ENCODE measurements at regions not wholly inside any gene's neighbourhood (a gene's known extent, or its start where the extent isn't known, plus 50 kb on each side); places are given as distances from the start of the nearest gene placed in this dataset.
"Not testable (repeated sequence)": the region's sequence is repeated elsewhere in the genome, so short reads cannot be mapped to it uniquely, and the experiment has no call there.

DNA sequence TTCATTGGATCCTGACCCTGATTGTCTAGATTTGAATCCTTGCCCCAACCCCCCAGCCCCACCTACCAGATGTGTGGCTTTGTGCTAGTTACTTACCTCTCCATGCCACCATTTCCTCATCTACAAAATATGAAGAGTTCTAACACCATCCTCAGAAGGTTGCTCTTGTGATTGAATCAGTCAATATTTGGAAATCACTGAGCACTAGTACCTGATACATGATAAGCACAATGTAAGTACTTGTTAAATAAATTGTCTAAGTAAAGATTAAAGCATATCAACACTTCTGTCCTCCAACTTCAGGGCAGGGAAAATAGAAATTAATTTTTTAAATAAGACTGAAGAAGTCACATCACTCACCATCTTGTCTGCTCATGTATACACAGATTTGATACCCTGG, 249.6 kb upstream of the KLF3 start:
- FAIRE-seq: no peak
- no peaks in the 10 kb centered on the region for H3K36me3 ChIP-seq (ENCODE audit: control insufficient read depth in 2 of 3, insufficient read depth in 3 of 3, low read length in 3 of 3)
- no peak overlapping the region for H3K4me3 ChIP-seq (ENCODE audit: low read length in 3 of 3)
- H3K9ac ChIP-seq (ENCODE audit: low read length in 3 of 3): no peak overlapping the region
- no peak for DNase-seq
- H3K27ac ChIP-seq (ENCODE audit: low read depth in 2 of 2, low read length in 2 of 2): no peak overlapping the region
- no peaks in the 10 kb centered on the region for H3K27me3 ChIP-seq (ENCODE audit: control insufficient read depth, insufficient read depth, low read length)
- no peaks in the 10 kb centered on the region for H3K9me3 ChIP-seq (ENCODE audit: control insufficient read depth in 2 of 3, insufficient read depth in 1 of 3, low read length in 3 of 3)
- intact Hi-C loops (cut with DNase I): no loop called here
- TF ChIP-seq, protein P1, sequence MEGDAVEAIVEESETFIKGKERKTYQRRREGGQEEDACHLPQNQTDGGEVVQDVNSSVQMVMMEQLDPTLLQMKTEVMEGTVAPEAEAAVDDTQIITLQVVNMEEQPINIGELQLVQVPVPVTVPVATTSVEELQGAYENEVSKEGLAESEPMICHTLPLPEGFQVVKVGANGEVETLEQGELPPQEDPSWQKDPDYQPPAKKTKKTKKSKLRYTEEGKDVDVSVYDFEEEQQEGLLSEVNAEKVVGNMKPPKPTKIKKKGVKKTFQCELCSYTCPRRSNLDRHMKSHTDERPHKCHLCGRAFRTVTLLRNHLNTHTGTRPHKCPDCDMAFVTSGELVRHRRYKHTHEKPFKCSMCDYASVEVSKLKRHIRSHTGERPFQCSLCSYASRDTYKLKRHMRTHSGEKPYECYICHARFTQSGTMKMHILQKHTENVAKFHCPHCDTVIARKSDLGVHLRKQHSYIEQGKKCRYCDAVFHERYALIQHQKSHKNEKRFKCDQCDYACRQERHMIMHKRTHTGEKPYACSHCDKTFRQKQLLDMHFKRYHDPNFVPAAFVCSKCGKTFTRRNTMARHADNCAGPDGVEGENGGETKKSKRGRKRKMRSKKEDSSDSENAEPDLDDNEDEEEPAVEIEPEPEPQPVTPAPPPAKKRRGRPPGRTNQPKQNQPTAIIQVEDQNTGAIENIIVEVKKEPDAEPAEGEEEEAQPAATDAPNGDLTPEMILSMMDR (IDR thresholded peaks at IDR 0.05; ENCODE audit: borderline replicate concordance, extremely low read depth, insufficient read depth): no peak
- H3K4me1 ChIP-seq (ENCODE audit: control insufficient read depth in 2 of 3, insufficient read depth in 2 of 3, low read depth in 1 of 3, low read length in 3 of 3): no peaks in the 10 kb centered on the region

DNA sequence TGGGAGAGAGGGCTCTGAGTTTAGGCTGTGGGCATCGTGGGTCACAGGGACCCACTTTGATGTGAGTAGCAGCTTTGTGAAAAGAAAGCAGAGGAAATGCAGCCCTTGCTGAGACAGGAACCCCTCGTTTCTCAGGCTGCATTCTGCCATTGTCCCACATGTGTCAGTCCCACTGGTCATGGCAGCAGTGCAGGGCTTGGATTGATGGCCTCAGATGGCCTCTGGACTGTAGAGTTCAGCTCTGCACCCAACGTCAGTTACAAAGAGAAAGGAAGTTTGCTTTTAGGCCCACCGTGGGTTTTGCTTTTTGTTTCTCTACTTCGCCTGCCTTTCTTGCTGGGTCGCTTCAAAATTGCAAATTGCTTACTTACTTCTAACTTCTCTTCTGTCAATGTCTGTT, 248.3 kb upstream of the KLF3 start:
- no peak for DNase-seq

DNA sequence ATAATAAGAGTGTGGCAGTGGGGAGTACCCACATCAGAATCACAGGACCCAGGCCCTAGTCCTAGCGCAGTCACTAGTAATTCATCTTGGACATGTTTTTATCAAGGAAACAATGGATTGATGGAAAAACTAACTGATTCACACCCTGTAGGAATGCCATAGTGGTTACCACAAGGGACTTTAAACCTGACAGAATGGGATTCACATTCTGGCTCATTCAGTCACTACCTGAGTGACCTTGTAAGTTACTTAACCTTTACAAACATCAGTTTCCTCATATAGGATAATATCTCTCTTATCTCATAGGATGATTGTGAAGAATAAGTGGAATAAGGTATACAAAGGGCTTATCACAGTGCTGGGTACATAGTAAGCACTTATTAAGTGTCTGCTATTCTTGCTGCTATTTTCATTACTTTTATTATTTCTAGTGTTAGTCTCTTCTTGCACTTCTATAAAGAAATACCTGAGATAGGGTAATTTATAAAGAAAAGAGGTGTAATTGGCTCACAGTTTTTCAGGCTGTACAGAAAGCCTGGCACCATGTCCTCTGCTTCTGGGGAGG, 247.5 kb upstream of the KLF3 start:
- H3K27ac ChIP-seq (ENCODE audit: low read depth in 2 of 2, low read length in 2 of 2): no peak overlapping the region
- DNase-seq (no peak), FAIRE-seq (no peak)
- TF ChIP-seq, protein P1 (IDR thresholded peaks at IDR 0.05; ENCODE audit: borderline replicate concordance, extremely low read depth, insufficient read depth): no peak
- intact Hi-C loops (cut with DNase I): no loop called here
- no peak overlapping the region for H3K9ac ChIP-seq (ENCODE audit: low read length in 3 of 3)
- no peaks in the 10 kb centered on the region for H3K36me3 ChIP-seq (ENCODE audit: control insufficient read depth in 2 of 3, insufficient read depth in 3 of 3, low read length in 3 of 3)
- H3K4me3 ChIP-seq (ENCODE audit: low read length in 3 of 3): no peak overlapping the region
- no peaks in the 10 kb centered on the region for H3K9me3 ChIP-seq (ENCODE audit: control insufficient read depth in 2 of 3, insufficient read depth in 1 of 3, low read length in 3 of 3)
- H3K27me3 ChIP-seq (ENCODE audit: control insufficient read depth, insufficient read depth, low read length): no peaks in the 10 kb centered on the region
- H3K4me1 ChIP-seq (ENCODE audit: control insufficient read depth in 2 of 3, insufficient read depth in 2 of 3, low read depth in 1 of 3, low read length in 3 of 3): no peaks in the 10 kb centered on the region

More for the DNA sequence above, 248.3 kb upstream of the KLF3 start:
- Histone ChIP-seq H3K9ac (ENCODE audit: low read length in 3 of 3) (no peak overlapping the region), H3K27me3 (ENCODE audit: control insufficient read depth, insufficient read depth, low read length) (no peaks in the 10 kb centered on the region), H3K4me1 (ENCODE audit: control insufficient read depth in 2 of 3, insufficient read depth in 2 of 3, low read depth in 1 of 3, low read length in 3 of 3) (no peaks in the 10 kb centered on the region), H3K27ac (ENCODE audit: low read depth in 2 of 2, low read length in 2 of 2) (no peak overlapping the region), H3K36me3 (ENCODE audit: control insufficient read depth in 2 of 3, insufficient read depth in 3 of 3, low read length in 3 of 3) (no peaks in the 10 kb centered on the region), H3K9me3 (ENCODE audit: control insufficient read depth in 2 of 3, insufficient read depth in 1 of 3, low read length in 3 of 3) (no peaks in the 10 kb centered on the region), H3K4me3 (ENCODE audit: low read length in 3 of 3) (no peak overlapping the region)
- FAIRE-seq: no peak
- intact Hi-C loops (cut with DNase I): no loop called here
- TF ChIP-seq, protein P1 (IDR thresholded peaks at IDR 0.05; ENCODE audit: borderline replicate concordance, extremely low read depth, insufficient read depth): no peak

DNA sequence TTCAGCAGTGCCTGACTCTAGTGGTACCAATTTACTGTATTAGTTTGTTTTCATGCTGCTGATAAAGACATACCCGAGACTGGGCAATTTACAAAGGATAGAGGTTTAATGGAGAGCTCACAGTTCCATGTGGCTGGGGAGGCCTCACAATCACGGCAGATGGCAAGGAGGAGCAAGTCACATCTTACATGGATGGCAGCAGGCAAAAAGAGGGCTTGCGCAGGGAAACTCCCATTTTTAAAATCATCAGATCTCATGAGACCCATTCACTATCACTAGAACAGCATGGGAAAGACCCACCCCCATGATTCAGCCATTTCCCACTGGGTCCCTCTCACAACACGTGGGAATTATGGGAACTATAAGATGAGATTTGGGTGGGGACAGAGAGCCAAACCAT, 243.7 kb upstream of the KLF3 start:
- H3K27me3 ChIP-seq (ENCODE audit: control insufficient read depth, insufficient read depth, low read length); FAIRE-seq; H3K36me3 ChIP-seq (ENCODE audit: control insufficient read depth in 2 of 3, insufficient read depth in 3 of 3, low read length in 3 of 3); DNase-seq; H3K4me1 ChIP-seq (ENCODE audit: control insufficient read depth in 2 of 3, insufficient read depth in 2 of 3, low read depth in 1 of 3, low read length in 3 of 3); intact Hi-C loops (cut with DNase I); H3K4me3 ChIP-seq (ENCODE audit: low read length in 3 of 3); H3K27ac ChIP-seq (ENCODE audit: low read depth in 2 of 2, low read length in 2 of 2); H3K9me3 ChIP-seq (ENCODE audit: control insufficient read depth in 2 of 3, insufficient read depth in 1 of 3, low read length in 3 of 3); H3K9ac ChIP-seq (ENCODE audit: low read length in 3 of 3): not testable (repeated sequence)

All from kidney (tissue), 13 donors.